Vagina (tissue), 2 donors: ENCODE measurements at regions not wholly inside any gene's neighbourhood (a gene's known extent, or its start where the extent isn't known, plus 50 kb on each side); places are given as distances from the start of the nearest gene placed in this dataset.
A peak's percentile ranks its signal among the peaks of the same experiment; 100 is the strongest.

ENCODE experiments used
- DNase-seq, 2 donors: peaks; one replicate each; pipeline ENCODE4 v3.0.0-alpha.2; 2017; ENCODE audit errors: extremely low spot score in 2 of 2
- H3K27ac ChIP-seq: fragments of 200-600 bp; sonication (generic); one replicate; pipeline ENCODE4 v1.5.1; 2019
- H3K27me3 ChIP-seq: fragments of 200-600 bp; sonication (generic); one replicate; pipeline ENCODE4 v1.5.1; 2019
- H3K36me3 ChIP-seq, 2 donors: fragments of 200-600 bp; sonication (generic); one replicate each; pipeline ENCODE4 v1.5.1; 2017 to 2019
- H3K4me1 ChIP-seq: fragments of 200-600 bp; sonication (generic); one replicate; pipeline ENCODE4 v1.5.1; 2019
- H3K4me3 ChIP-seq, 2 donors: fragments of 200-600 bp; sonication (generic); 1 replicate in 1 of 2; 2 replicates in 1 of 2; pipeline ENCODE4 v1.5.1; 2016 to 2019
- H3K9me3 ChIP-seq: fragments of 200-600 bp; sonication (generic); one replicate; pipeline ENCODE4 v1.5.1; 2019
- CTCF ChIP-seq, 3 experiments: fragments of 450-650 bp in 2 of 3; fragments of 200-600 bp in 1 of 3; sonication (generic) in 1 of 3; IDR thresholded peaks; one replicate each; pipeline ENCODE4 v1.5.1; 2017 to 2019; ENCODE audit warnings: antibody characterized with exemption in 3 of 3, mild to moderate bottlenecking in 2 of 3, moderate library complexity in 2 of 3
- POLR2A ChIP-seq, 2 donors: fragments of 450-650 bp; IDR thresholded peaks; one replicate each; pipeline ENCODE4 v1.6.1; 2017; ENCODE audit warnings: antibody characterized with exemption in 2 of 2, mild to moderate bottlenecking in 2 of 2, moderate library complexity in 2 of 2
- POLR2AphosphoS5 ChIP-seq, 2 donors: sonication (generic); formaldehyde crosslinking; IDR thresholded peaks; one replicate each; pipeline ENCODE4 v1.9.0; 2017; ENCODE audit warnings: antibody characterized with exemption in 2 of 2, mild to moderate bottlenecking in 2 of 2, low read depth in 1 of 2; ENCODE audit not compliant: insufficient read depth in 1 of 2
- intact Hi-C: fragments of 100-400 bp; cut with DNase I; formaldehyde crosslinking; loops from one replicate; pipeline ENCODE4 v1.15.1; 2023

GRCh38 chr9:110126986-110127864 lies 80.7 kb downstream of the C9orf152 start:
- intact Hi-C loops, result loop anchor here (5.0 kb wide), 1 partner anchor 80 kb away; no protein-coding TSS in a partner anchor
- H3K36me3 ChIP-seq, result no peaks in the 10 kb centered on the region
- H3K9me3 ChIP-seq, result no peaks in the 10 kb centered on the region
- no peak for DNase-seq
- no peaks in the 10 kb centered on the region for H3K27me3 ChIP-seq
- H3K27ac ChIP-seq, result peak overlapping the region; percentile 84
- peaks cover 58% of the 10 kb centered on the region for H3K4me1 ChIP-seq
- peak overlapping the region; percentile 32 to 38 for H3K4me3 ChIP-seq
- peak; percentile 64 to 76 for TF ChIP-seq POLR2AphosphoS5 (IDR thresholded peaks at IDR 0.05; ENCODE audit: insufficient read depth in 1 of 2, low read depth in 1 of 2)
- no peak for TF ChIP-seq CTCF (IDR thresholded peaks at IDR 0.05)
- TF ChIP-seq POLR2A (IDR thresholded peaks at IDR 0.05), result no peak

- H3K27me3 ChIP-seq, result no peaks in the 10 kb centered on the region
- TF ChIP-seq CTCF (IDR thresholded peaks at IDR 0.05), result no peak
- TF ChIP-seq POLR2A (IDR thresholded peaks at IDR 0.05), result no peak
- TF ChIP-seq POLR2AphosphoS5 (IDR thresholded peaks at IDR 0.05; ENCODE audit: insufficient read depth in 1 of 2, low read depth in 1 of 2), result no peak
- DNase-seq, result no peak
- intact Hi-C loops, result loop anchor here (5.0 kb wide), 1 partner anchor 81 kb away; no protein-coding TSS in a partner anchor
- H3K27ac ChIP-seq, result peak overlapping the region; percentile 84
- no peak overlapping the region for H3K4me3 ChIP-seq
- H3K4me1 ChIP-seq, result peaks cover 60% of the 10 kb centered on the region
- H3K9me3 ChIP-seq, result no peaks in the 10 kb centered on the region
- H3K36me3 ChIP-seq, result no peaks in the 10 kb centered on the region
Measured at GRCh38 chr9:110128664-110129329, 79.2 kb downstream of the C9orf152 start.

GRCh38 chr9:110129425-110129824 lies 78.5 kb downstream of the C9orf152 start:
- DNase-seq, result no peak
- intact Hi-C loops, result loop anchor here (5.0 kb wide), 1 partner anchor 82 kb away; no protein-coding TSS in a partner anchor
- peaks cover 54% of the 10 kb centered on the region for H3K4me1 ChIP-seq
- no peak overlapping the region for H3K4me3 ChIP-seq
- no peaks in the 10 kb centered on the region for H3K36me3 ChIP-seq
- H3K9me3 ChIP-seq, result no peaks in the 10 kb centered on the region
- no peak for TF ChIP-seq POLR2AphosphoS5 (IDR thresholded peaks at IDR 0.05; ENCODE audit: insufficient read depth in 1 of 2, low read depth in 1 of 2)
- TF ChIP-seq POLR2A (IDR thresholded peaks at IDR 0.05), result no peak
- no peak for TF ChIP-seq CTCF (IDR thresholded peaks at IDR 0.05)
- peak overlapping the region; percentile 84 for H3K27ac ChIP-seq
- H3K27me3 ChIP-seq, result no peaks in the 10 kb centered on the region

GRCh38 chr9:110130211-110130610 lies 77.7 kb downstream of the C9orf152 start:
- TF ChIP-seq POLR2A (IDR thresholded peaks at IDR 0.05) (no peak), CTCF (IDR thresholded peaks at IDR 0.05) (no peak), POLR2AphosphoS5 (IDR thresholded peaks at IDR 0.05; ENCODE audit: insufficient read depth in 1 of 2, low read depth in 1 of 2) (no peak)
- intact Hi-C loops, result no loop called here
- DNase-seq, result no peak
- Histone ChIP-seq H3K27me3 (no peaks in the 10 kb centered on the region), H3K4me3 (no peak overlapping the region), H3K9me3 (no peaks in the 10 kb centered on the region), H3K27ac (no peak overlapping the region), H3K4me1 (peaks cover 46% of the 10 kb centered on the region), H3K36me3 (no peaks in the 10 kb centered on the region)
